HG03439 (cell line): ENCODE measurements at regions not wholly inside any gene's neighbourhood (a gene's known extent, or its start where the extent isn't known, plus 50 kb on each side); places are given as distances from the start of the nearest gene placed in this dataset.

Source experiments
- ATAC-seq: cut with Tn5 transposase; IDR thresholded peaks from one replicate; pipeline ENCODE4 v1.9.1; 2021; ENCODE audit warnings: mild to moderate bottlenecking, moderate library complexity; ENCODE audit not compliant: unreplicated experiment

GRCh38 chr6:47360388-47360787 is 50.7 kb upstream of the TNFRSF21 start:
- ATAC-seq, result no peak

DNA sequence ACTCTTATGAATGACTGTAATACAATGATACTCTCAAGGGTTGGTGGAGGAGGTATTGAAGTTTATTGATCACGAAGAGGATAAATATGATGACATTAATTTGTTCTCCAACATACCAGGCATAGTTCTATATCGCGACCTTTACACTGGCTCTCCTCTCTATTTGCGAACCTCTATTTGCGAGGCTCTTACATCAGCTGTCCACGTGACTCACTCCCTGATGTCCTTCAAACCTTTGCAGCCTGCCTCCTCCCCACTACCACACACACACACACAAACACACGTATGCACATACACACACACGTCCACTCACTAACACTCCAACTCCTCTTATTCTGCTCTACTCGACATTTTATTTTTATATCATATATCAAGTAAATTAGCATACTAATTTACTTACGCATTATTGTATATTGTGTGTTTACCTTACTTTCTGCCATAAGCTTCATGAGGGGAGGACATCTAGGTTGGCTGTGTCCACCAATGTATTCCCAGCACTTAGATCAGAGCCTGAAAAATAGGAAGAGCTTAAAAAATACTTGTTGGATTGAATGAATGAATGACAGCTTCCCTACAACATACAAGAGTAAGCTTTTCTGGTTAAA is 53.3 kb upstream of the TNFRSF21 start:
- ATAC-seq, result no peak

GRCh38 chr6:47363736-47364135 is 54.0 kb upstream of the TNFRSF21 start:
- ATAC-seq, result no peak

DNA sequence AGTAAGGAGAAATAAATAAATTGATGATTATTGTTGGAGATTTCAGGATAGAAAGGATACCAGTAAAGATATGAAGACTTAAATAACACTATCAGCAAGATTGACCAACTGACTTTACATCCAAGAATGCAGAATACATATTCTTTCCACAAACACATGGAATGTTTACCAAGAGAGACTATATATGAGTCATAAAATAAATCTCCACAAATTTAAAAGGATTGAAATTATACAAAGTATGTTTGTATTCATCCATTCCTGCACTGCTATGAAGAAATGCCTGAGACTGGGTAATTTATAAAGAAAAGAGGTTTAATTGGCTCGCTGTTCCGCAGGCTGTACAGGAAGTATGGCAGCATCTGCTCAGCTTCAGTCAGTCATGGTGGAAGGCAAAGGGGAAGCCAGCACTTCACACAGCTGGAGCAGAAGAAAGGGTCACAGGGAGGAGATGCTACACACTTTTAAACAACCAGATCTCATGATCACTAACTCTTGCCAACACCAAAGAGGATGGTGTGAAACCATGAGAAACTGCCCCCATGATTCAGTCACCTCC is 56.7 kb upstream of the TNFRSF21 start:
- no peak for ATAC-seq

DNA sequence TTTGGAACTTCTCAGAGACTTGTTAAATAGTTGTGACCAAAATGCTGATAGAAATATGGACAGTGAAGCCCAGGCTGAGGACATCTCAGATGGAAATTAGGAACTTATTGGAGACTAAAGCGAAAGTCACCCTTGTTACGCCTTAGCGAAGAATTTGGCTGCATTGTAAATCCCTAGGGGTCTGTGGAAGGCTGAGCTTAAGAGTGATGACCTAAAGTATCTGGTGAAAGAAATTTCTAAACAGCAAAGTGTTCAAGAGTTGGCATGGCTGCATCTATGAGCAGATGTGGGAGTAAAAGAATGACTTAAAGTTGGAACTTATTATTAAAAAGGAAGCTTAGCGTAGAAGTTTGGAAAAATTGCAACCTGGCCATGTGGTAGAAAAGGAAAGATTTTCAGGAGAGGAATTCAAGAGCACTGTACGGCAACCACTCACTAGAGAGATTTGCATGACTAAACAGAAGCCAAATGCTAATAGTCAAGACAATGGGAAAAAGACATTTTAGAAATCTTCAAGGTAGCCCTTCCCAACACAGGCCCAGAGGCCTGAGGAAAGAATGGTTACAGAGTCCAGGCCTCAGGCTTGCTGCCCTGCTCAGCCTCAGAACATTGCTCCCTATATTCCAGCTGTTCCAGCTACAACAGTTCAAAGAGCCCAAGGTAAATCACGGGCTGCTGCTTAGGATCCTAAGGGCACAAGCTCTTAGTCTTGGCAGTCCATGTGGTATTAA is 61.6 kb upstream of the TNFRSF21 start:
- ATAC-seq, result no peak

GRCh38 chr6:47371870-47372255 is 62.2 kb upstream of the TNFRSF21 start:
- ATAC-seq, result no peak

GRCh38 chr6:47372318-47372717 is 62.6 kb upstream of the TNFRSF21 start:
- no peak for ATAC-seq

DNA sequence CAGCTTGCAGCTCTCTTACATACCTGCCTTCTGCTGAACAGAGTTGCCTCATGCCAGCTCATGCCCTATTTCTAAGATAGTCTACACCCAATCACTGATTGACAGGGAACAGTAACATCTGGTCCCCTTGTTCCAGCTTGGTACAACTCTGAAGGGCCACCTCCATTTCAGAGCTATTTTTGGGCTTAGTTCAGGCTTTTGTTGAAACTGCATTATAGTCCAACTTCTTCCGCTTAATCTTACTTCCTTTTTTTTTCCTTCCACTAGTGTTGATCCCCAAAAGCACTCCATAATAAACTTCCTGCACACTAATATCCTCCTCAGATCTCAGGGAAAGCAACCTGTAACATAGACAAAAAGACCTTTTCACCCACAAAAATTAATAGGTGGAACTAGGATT is 65.7 kb upstream of the TNFRSF21 start:
- no peak for ATAC-seq

GRCh38 chr6:47376930-47377329 is 67.2 kb upstream of the TNFRSF21 start:
- no peak for ATAC-seq

GRCh38 chr6:47377971-47378370 is 68.3 kb upstream of the TNFRSF21 start:
- ATAC-seq, result no peak

- no peak for ATAC-seq
Measured at GRCh38 chr6:47379328-47379727, 69.6 kb upstream of the TNFRSF21 start.

DNA sequence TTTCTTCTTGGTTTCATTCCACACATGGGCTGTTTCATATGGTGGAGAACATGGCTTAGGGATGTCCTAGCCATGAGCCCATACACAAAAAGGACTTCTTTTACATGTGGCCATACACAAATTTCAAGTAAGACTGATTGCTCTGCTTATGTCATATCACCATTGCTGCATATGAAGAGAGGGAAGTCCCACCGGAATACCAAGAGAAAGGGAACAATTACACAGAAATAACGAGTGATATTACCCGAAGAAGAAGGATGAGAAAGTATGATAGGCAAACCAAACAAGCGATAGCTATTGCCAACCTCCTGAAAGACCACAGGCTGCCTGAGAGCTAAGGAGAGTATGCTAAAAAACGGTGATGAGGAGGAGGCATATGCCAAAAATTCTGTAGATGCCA is 70.5 kb upstream of the TNFRSF21 start:
- no peak for ATAC-seq

- no peak for ATAC-seq
Measured at GRCh38 chr6:47381036-47381435, 71.3 kb upstream of the TNFRSF21 start.

DNA sequence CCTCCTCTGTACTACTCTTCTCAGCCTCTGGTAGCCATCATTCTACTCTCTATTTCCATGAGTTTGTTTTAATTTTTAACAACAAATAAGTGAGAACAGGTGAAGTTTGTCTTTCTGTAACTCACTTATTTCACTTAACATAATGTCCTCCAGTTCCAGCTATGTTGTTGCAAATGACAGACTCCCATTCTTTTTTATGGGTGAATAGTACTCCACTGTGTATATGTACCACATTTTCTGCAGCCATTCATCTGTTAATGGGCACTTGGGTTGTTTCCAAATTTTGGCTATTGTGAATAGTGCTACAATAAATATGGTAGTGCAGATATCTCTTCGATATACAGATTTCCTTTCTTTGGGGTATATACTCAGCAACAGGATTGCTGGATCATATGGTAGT is 73.7 kb upstream of the TNFRSF21 start:
- no peak for ATAC-seq

GRCh38 chr6:47391675-47392074 is 82.0 kb upstream of the TNFRSF21 start:
- ATAC-seq, result no peak

- ATAC-seq, result no peak
Measured at GRCh38 chr6:47392251-47392650, 82.5 kb upstream of the TNFRSF21 start.

GRCh38 chr6:47396401-47397069 is 81.1 kb upstream of the CD2AP start:
- ATAC-seq, result no peak

DNA sequence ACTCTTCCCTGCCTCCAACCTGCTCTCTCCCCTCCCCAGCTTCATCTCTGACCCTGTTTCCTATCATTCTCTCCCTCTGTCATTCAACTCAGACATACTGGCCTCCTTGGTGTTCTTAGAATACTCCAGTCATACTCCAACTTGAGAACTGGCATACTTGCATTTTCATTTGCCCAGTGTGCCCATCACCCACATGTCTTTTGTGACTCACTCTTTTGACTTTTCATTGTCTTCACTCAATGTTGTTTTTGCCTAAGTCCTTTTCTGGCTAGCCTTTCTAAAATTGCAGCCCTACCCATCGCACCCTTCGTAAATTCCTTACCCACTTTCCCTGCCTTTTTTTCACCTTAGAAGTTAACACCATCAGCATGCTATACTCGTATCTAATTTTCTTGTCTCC is 77.0 kb upstream of the CD2AP start:
- no peak for ATAC-seq

- no peak for ATAC-seq
Measured at GRCh38 chr6:47402081-47402480, 75.5 kb upstream of the CD2AP start.

GRCh38 chr6:47403056-47403455 is 74.5 kb upstream of the CD2AP start:
- no peak for ATAC-seq

DNA sequence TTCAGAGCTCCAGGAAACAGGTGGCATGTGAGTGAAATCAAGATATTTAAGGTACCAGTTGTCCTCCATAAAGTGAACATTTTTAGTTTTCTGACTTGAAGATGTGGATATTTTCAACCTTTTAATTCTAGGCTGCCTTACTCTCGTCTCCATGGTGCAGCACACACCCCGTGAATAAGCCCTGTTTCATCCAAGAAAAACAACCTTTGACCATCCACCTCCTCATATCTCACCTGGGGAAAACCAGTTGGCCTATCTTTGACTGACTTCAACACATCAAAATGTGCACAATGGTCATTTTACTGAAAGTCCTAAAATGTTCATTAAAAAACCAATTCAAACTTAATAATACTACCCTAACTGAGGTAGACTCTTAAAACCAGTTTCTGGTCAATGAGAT is 73.8 kb upstream of the CD2AP start:
- ATAC-seq, result no peak

- ATAC-seq, result no peak
Measured at GRCh38 chr6:47404435-47404834, 73.2 kb upstream of the CD2AP start.
